Limb (tissue), 2 donors: ENCODE measurements at regions not wholly inside any gene's neighbourhood (a gene's known extent, or its start where the extent isn't known, plus 50 kb on each side); places are given as distances from the start of the nearest gene placed in this dataset.
"Not testable (repeated sequence)": the region's sequence is repeated elsewhere in the genome, so short reads cannot be mapped to it uniquely, and the experiment has no call there.

ENCODE experiments used
- DNase-seq, 2 donors: peaks; one replicate each; pipeline ENCODE4 v3.0.0-alpha.2; 2016; ENCODE audit errors: extremely low spot score in 2 of 2

GRCh38 chr17:53633856-53634255 lies 188.9 kb upstream of the KIF2B start:
- no peak for DNase-seq

GRCh38 chr17:53631486-53631885 lies 191.2 kb upstream of the KIF2B start:
- no peak for DNase-seq

GRCh38 chr17:53630638-53631037 lies 192.1 kb upstream of the KIF2B start:
- no peak for DNase-seq

- DNase-seq: no peak
These were observed 192.6 kb upstream of the KIF2B start for GRCh38 chr17:53630115-53630514.

GRCh38 chr17:53629188-53629587 lies 193.5 kb upstream of the KIF2B start:
- DNase-seq: no peak

GRCh38 chr17:53628011-53628410 lies 194.7 kb upstream of the KIF2B start:
- DNase-seq: no peak

- no peak for DNase-seq
These were observed 195.2 kb upstream of the KIF2B start for GRCh38 chr17:53627511-53627910.

GRCh38 chr17:53626286-53626685 lies 196.4 kb upstream of the KIF2B start:
- no peak for DNase-seq

- DNase-seq: no peak
These were observed 203.7 kb upstream of the KIF2B start for GRCh38 chr17:53619025-53619424.

GRCh38 chr17:53608208-53608607 lies 214.5 kb upstream of the KIF2B start:
- not testable (repeated sequence) for DNase-seq

GRCh38 chr17:53607475-53607874 lies 215.3 kb upstream of the KIF2B start:
- DNase-seq: no peak

GRCh38 chr17:53588317-53588716 lies 234.4 kb upstream of the KIF2B start:
- DNase-seq: no peak

GRCh38 chr17:53574038-53574437 lies 248.7 kb upstream of the KIF2B start:
- DNase-seq: no peak

- no peak for DNase-seq
These were observed 251.4 kb upstream of the KIF2B start for GRCh38 chr17:53571342-53571741.

- no peak for DNase-seq
These were observed 252.0 kb upstream of the KIF2B start for GRCh38 chr17:53570731-53571130.

GRCh38 chr17:53560953-53561352 lies 261.8 kb upstream of the KIF2B start:
- no peak for DNase-seq

- no peak for DNase-seq
These were observed 274.5 kb upstream of the KIF2B start for GRCh38 chr17:53548252-53548651.

GRCh38 chr17:53543472-53543871 lies 279.3 kb upstream of the KIF2B start:
- DNase-seq: no peak

GRCh38 chr17:53538129-53538617 lies 284.6 kb upstream of the KIF2B start:
- no peak for DNase-seq

- no peak for DNase-seq
These were observed 295.3 kb upstream of the KIF2B start for GRCh38 chr17:53527473-53527872.

- no peak for DNase-seq
These were observed 297.1 kb upstream of the KIF2B start for GRCh38 chr17:53525590-53525989.

- DNase-seq: no peak
These were observed 306.1 kb upstream of the KIF2B start for GRCh38 chr17:53516636-53517035.

GRCh38 chr17:53499277-53499676 lies 323.4 kb upstream of the KIF2B start:
- DNase-seq: no peak

- no peak for DNase-seq
These were observed 326.4 kb upstream of the KIF2B start for GRCh38 chr17:53496356-53496755.
